SK-N-SH (cell line): ENCODE measurements at regions not wholly inside any gene's neighbourhood (a gene's known extent, or its start where the extent isn't known, plus 50 kb on each side); places are given as distances from the start of the nearest gene placed in this dataset.

ENCODE experiments used
- CHD2 ChIP-seq: fragments of 150-350 bp; IDR thresholded peaks from 2 replicates; pipeline ENCODE4 v1.6.1; 2018; ENCODE audit warnings: low read length; ENCODE audit not compliant: partially characterized antibody
- GABPA ChIP-seq: IDR thresholded peaks from 2 replicates; pipeline ENCODE4 v1.4.0; 2012; ENCODE audit warnings: low read depth, mild to moderate bottlenecking
- POLR2AphosphoS5 ChIP-seq: IDR thresholded peaks from 2 replicates; pipeline ENCODE4 v1.6.1; 2012; ENCODE audit warnings: low read depth, low read length
- TAF1 ChIP-seq: IDR thresholded peaks from 2 replicates; pipeline ENCODE4 v1.6.1; 2012; ENCODE audit warnings: low read depth, mild to moderate bottlenecking, low read length, moderate library complexity, borderline replicate concordance
- TF ChIP-seq, protein P1 (sequence below): IDR thresholded peaks from 2 replicates; pipeline ENCODE4 v1.4.0; 2012; ENCODE audit warnings: low read depth
- TF ChIP-seq, protein P2 (sequence below): fragments of 200-600 bp; sonication (generic); IDR thresholded peaks from 2 replicates; pipeline ENCODE4 v1.6.1; 2017; ENCODE audit warnings: antibody characterized with exemption, mild to moderate bottlenecking, moderate library complexity
- TF ChIP-seq, protein P3 (sequence below): IDR thresholded peaks from 2 replicates; pipeline ENCODE4 v1.6.1; 2012; ENCODE audit warnings: mild to moderate bottlenecking, low read depth, low read length, moderate library complexity

DNA sequence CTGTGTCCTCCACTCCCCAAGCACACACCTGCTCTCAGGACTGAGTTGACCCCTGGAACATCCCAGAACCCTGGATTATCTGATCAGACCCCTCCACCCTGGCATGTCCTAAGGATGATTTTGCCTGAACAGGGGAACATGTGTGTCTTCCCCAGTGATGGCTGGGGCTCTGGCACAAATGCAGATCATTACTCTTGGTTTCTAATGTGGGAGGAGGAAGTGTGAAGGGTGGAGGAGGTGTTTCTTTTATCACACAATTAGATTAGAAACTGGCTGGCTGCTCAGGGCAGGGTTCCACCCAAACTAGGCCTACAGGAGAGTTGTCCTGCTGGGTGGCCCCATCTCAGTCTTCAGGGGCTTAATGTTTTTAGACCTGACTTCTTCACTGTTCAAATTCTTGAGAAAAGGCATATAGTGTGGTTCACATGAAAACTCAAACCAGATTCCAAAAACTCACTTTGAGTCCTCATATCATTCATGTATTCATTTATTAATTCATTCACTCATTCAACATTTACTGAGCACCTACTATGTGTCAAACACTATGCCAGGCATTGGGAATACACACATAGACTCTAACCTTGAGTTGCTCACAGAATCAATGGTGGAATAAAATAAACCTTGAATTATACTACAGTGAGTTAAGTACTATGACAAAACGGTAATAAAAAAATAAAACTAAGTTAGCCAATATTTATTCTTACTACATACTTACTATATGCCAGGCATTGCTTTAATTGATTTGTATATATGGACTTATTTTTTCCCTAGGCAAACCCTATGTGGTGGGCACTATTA, 221.8 kb upstream of the JUN start:
- TF ChIP-seq POLR2AphosphoS5: no peak
- TF ChIP-seq, protein P1, sequence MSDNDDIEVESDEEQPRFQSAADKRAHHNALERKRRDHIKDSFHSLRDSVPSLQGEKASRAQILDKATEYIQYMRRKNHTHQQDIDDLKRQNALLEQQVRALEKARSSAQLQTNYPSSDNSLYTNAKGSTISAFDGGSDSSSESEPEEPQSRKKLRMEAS: no peak
- no peak for TF ChIP-seq TAF1
- no peak for TF ChIP-seq GABPA
- TF ChIP-seq, protein P2, sequence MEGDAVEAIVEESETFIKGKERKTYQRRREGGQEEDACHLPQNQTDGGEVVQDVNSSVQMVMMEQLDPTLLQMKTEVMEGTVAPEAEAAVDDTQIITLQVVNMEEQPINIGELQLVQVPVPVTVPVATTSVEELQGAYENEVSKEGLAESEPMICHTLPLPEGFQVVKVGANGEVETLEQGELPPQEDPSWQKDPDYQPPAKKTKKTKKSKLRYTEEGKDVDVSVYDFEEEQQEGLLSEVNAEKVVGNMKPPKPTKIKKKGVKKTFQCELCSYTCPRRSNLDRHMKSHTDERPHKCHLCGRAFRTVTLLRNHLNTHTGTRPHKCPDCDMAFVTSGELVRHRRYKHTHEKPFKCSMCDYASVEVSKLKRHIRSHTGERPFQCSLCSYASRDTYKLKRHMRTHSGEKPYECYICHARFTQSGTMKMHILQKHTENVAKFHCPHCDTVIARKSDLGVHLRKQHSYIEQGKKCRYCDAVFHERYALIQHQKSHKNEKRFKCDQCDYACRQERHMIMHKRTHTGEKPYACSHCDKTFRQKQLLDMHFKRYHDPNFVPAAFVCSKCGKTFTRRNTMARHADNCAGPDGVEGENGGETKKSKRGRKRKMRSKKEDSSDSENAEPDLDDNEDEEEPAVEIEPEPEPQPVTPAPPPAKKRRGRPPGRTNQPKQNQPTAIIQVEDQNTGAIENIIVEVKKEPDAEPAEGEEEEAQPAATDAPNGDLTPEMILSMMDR: no peak
- TF ChIP-seq CHD2: no peak
- TF ChIP-seq, protein P3, sequence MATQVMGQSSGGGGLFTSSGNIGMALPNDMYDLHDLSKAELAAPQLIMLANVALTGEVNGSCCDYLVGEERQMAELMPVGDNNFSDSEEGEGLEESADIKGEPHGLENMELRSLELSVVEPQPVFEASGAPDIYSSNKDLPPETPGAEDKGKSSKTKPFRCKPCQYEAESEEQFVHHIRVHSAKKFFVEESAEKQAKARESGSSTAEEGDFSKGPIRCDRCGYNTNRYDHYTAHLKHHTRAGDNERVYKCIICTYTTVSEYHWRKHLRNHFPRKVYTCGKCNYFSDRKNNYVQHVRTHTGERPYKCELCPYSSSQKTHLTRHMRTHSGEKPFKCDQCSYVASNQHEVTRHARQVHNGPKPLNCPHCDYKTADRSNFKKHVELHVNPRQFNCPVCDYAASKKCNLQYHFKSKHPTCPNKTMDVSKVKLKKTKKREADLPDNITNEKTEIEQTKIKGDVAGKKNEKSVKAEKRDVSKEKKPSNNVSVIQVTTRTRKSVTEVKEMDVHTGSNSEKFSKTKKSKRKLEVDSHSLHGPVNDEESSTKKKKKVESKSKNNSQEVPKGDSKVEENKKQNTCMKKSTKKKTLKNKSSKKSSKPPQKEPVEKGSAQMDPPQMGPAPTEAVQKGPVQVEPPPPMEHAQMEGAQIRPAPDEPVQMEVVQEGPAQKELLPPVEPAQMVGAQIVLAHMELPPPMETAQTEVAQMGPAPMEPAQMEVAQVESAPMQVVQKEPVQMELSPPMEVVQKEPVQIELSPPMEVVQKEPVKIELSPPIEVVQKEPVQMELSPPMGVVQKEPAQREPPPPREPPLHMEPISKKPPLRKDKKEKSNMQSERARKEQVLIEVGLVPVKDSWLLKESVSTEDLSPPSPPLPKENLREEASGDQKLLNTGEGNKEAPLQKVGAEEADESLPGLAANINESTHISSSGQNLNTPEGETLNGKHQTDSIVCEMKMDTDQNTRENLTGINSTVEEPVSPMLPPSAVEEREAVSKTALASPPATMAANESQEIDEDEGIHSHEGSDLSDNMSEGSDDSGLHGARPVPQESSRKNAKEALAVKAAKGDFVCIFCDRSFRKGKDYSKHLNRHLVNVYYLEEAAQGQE: no peak
